ENCODE measurements at regions not wholly inside any gene's neighbourhood (a gene's known extent, or its start where the extent isn't known, plus 50 kb on each side); places are given as distances from the start of the nearest gene placed in this dataset.
"Not testable (repeated sequence)": the region's sequence is repeated elsewhere in the genome, so short reads cannot be mapped to it uniquely, and the experiment has no call there.

DNA sequence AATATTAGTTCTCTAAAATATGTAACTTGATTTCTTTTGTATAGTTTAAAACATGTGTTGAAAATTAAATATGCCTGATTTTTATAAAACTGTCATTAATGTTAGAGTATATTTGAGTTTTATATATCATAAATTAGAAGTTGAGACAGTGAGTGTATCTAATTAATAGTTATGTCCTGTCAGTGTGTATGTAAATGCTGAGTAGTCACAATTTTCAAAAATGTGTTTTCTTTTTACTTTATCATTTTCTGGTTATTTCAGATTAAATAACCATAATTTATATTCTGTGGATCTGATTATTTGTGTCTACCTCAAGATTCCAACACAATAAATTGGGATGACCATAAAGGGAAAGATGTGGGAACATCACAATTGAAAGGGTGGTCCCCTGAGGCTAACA is 82.7 kb upstream of the CXXC4 start:
- no peak overlapping the region for H2AFZ ChIP-seq
- no peaks in the 10 kb centered on the region for H3F3A ChIP-seq (replicated peaks; ENCODE audit: low read depth)
- Mint-ChIP-seq H3K4me1 (no peaks in the 10 kb centered on the region), H3K36me3 (ENCODE audit: low read depth) (no peaks in the 10 kb centered on the region), H3K27ac (no peak overlapping the region), H3K4me3 (no peak overlapping the region), H3K9me3 (no peaks in the 10 kb centered on the region), H3K27me3 (ENCODE audit: insufficient read depth, low read depth, poor library complexity) (no peaks in the 10 kb centered on the region)
- no peak overlapping the region for H3K27ac ChIP-seq (ENCODE audit: low read depth)
- H3K27me3 ChIP-seq (ENCODE audit: insufficient read depth) = no peaks in the 10 kb centered on the region
- H3K4me1 ChIP-seq (ENCODE audit: insufficient read depth) = no peaks in the 10 kb centered on the region
- TF ChIP-seq, protein P1, sequence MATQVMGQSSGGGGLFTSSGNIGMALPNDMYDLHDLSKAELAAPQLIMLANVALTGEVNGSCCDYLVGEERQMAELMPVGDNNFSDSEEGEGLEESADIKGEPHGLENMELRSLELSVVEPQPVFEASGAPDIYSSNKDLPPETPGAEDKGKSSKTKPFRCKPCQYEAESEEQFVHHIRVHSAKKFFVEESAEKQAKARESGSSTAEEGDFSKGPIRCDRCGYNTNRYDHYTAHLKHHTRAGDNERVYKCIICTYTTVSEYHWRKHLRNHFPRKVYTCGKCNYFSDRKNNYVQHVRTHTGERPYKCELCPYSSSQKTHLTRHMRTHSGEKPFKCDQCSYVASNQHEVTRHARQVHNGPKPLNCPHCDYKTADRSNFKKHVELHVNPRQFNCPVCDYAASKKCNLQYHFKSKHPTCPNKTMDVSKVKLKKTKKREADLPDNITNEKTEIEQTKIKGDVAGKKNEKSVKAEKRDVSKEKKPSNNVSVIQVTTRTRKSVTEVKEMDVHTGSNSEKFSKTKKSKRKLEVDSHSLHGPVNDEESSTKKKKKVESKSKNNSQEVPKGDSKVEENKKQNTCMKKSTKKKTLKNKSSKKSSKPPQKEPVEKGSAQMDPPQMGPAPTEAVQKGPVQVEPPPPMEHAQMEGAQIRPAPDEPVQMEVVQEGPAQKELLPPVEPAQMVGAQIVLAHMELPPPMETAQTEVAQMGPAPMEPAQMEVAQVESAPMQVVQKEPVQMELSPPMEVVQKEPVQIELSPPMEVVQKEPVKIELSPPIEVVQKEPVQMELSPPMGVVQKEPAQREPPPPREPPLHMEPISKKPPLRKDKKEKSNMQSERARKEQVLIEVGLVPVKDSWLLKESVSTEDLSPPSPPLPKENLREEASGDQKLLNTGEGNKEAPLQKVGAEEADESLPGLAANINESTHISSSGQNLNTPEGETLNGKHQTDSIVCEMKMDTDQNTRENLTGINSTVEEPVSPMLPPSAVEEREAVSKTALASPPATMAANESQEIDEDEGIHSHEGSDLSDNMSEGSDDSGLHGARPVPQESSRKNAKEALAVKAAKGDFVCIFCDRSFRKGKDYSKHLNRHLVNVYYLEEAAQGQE (IDR thresholded peaks at IDR 0.05; ENCODE audit: unreplicated experiment) = no peak
- TF ChIP-seq ZNF114 (CRISPR knock-in tag; IDR thresholded peaks at IDR 0.05) (no peak), NANOG (IDR thresholded peaks at IDR 0.05; ENCODE audit: borderline replicate concordance) (no peak), ZNF331 (CRISPR knock-in tag; IDR thresholded peaks at IDR 0.05; ENCODE audit: low read depth) (no peak), EZH2 (IDR thresholded peaks at IDR 0.05; ENCODE audit: low read depth, unreplicated experiment) (no peak)
- TF ChIP-seq, protein P2, sequence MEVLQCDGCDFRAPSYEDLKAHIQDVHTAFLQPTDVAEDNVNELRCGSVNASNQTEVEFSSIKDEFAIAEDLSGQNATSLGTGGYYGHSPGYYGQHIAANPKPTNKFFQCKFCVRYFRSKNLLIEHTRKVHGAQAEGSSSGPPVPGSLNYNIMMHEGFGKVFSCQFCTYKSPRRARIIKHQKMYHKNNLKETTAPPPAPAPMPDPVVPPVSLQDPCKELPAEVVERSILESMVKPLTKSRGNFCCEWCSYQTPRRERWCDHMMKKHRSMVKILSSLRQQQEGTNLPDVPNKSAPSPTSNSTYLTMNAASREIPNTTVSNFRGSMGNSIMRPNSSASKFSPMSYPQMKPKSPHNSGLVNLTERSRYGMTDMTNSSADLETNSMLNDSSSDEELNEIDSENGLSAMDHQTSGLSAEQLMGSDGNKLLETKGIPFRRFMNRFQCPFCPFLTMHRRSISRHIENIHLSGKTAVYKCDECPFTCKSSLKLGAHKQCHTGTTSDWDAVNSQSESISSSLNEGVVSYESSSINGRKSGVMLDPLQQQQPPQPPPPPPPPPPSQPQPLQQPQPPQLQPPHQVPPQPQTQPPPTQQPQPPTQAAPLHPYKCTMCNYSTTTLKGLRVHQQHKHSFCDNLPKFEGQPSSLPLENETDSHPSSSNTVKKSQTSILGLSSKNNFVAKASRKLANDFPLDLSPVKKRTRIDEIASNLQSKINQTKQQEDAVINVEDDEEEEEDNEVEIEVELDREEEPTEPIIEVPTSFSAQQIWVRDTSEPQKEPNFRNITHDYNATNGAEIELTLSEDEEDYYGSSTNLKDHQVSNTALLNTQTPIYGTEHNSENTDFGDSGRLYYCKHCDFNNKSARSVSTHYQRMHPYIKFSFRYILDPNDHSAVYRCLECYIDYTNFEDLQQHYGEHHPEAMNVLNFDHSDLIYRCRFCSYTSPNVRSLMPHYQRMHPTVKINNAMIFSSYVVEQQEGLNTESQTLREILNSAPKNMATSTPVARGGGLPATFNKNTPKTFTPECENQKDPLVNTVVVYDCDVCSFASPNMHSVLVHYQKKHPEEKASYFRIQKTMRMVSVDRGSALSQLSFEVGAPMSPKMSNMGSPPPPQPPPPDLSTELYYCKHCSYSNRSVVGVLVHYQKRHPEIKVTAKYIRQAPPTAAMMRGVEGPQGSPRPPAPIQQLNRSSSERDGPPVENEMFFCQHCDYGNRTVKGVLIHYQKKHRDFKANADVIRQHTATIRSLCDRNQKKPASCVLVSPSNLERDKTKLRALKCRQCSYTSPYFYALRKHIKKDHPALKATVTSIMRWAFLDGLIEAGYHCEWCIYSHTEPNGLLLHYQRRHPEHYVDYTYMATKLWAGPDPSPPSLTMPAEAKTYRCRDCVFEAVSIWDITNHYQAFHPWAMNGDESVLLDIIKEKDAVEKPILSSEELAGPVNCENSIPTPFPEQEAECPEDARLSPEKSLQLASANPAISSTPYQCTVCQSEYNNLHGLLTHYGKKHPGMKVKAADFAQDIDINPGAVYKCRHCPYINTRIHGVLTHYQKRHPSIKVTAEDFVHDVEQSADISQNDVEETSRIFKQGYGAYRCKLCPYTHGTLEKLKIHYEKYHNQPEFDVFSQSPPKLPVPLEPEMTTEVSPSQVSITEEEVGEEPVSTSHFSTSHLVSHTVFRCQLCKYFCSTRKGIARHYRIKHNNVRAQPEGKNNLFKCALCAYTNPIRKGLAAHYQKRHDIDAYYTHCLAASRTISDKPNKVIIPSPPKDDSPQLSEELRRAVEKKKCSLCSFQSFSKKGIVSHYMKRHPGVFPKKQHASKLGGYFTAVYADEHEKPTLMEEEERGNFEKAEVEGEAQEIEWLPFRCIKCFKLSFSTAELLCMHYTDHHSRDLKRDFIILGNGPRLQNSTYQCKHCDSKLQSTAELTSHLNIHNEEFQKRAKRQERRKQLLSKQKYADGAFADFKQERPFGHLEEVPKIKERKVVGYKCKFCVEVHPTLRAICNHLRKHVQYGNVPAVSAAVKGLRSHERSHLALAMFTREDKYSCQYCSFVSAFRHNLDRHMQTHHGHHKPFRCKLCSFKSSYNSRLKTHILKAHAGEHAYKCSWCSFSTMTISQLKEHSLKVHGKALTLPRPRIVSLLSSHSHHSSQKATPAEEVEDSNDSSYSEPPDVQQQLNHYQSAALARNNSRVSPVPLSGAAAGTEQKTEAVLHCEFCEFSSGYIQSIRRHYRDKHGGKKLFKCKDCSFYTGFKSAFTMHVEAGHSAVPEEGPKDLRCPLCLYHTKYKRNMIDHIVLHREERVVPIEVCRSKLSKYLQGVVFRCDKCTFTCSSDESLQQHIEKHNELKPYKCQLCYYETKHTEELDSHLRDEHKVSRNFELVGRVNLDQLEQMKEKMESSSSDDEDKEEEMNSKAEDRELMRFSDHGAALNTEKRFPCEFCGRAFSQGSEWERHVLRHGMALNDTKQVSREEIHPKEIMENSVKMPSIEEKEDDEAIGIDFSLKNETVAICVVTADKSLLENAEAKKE (CRISPR knock-in tag; IDR thresholded peaks at IDR 0.05) = no peak
- TF ChIP-seq, protein P3, sequence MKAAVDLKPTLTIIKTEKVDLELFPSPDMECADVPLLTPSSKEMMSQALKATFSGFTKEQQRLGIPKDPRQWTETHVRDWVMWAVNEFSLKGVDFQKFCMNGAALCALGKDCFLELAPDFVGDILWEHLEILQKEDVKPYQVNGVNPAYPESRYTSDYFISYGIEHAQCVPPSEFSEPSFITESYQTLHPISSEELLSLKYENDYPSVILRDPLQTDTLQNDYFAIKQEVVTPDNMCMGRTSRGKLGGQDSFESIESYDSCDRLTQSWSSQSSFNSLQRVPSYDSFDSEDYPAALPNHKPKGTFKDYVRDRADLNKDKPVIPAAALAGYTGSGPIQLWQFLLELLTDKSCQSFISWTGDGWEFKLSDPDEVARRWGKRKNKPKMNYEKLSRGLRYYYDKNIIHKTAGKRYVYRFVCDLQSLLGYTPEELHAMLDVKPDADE (IDR thresholded peaks at IDR 0.05) = no peak
- H3K79me2 ChIP-seq (replicated peaks; ENCODE audit: insufficient read depth) = no peaks in the 10 kb centered on the region
- no peak for ATAC-seq
- H4K20me1 ChIP-seq (replicated peaks; ENCODE audit: insufficient read depth) = no peaks in the 10 kb centered on the region
- no peak overlapping the region for H3K4me3 ChIP-seq
- H3K36me3 ChIP-seq (ENCODE audit: insufficient read depth) = no peaks in the 10 kb centered on the region
- no peak overlapping the region for H3K4me2 ChIP-seq
- no peak for DNase-seq (ENCODE audit: low spot score)
- H3K9me2 ChIP-seq (ENCODE audit: insufficient read depth) = peaks cover 4% of the 10 kb centered on the region; the same call in 1 of the 2 replicates

DNA sequence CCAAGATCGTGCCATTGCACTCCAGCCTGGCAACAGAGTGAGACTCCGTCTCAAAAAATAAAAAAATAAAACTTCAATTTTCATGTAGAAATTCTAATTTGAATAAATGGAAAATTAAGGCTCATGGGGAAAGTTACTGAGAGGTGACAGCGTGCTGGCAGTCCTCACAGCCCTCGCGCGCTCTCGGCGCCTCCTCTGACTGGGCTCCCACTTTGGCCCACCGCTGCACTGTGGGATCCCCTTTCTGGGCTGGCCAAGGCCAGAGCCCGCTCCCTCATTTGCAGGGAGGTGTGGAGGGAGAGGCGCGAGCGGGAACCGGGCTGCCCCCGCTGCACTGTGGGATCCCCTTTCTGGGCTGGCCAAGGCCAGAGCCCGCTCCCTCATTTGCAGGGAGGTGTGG is 86.8 kb upstream of the CXXC4 start:
- not testable (repeated sequence) for H3K36me3 ChIP-seq (ENCODE audit: insufficient read depth); H3K79me2 ChIP-seq (replicated peaks; ENCODE audit: insufficient read depth); H3K36me3 Mint-ChIP-seq (ENCODE audit: low read depth); H2AFZ ChIP-seq; H3K4me2 ChIP-seq; H3K27ac Mint-ChIP-seq; H4K20me1 ChIP-seq (replicated peaks; ENCODE audit: insufficient read depth); H3K27me3 ChIP-seq (ENCODE audit: insufficient read depth); H3K4me1 Mint-ChIP-seq; H3K4me3 Mint-ChIP-seq; H3K9me2 ChIP-seq (ENCODE audit: insufficient read depth); ATAC-seq; H3K4me1 ChIP-seq (ENCODE audit: insufficient read depth); H3K9me3 Mint-ChIP-seq; H3F3A ChIP-seq (replicated peaks; ENCODE audit: low read depth); DNase-seq (ENCODE audit: low spot score); H3K27me3 Mint-ChIP-seq (ENCODE audit: insufficient read depth, low read depth, poor library complexity); H3K27ac ChIP-seq (ENCODE audit: low read depth); H3K4me3 ChIP-seq

DNA sequence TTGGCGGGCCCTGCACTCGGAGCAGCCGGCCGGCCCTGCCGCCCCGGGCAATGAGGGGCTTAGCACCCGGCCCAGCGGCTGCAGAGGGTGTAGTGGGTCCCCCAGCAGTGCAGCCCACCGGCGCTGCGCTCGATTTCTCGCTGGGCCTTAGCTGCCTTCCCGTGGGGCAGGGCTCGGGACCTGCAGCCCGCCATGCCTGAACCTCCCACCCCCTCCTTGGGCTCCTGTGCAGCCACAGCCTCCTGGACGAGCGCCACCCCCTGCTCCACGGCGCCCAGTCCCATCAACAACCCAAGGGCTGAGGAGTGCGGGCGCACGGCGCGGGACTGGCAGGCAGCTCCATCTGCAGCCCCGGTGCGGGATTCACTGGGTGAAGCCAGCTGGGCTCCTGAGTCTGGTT is 87.4 kb upstream of the CXXC4 start:
- H3K36me3 ChIP-seq (ENCODE audit: insufficient read depth); ATAC-seq; H3K4me1 Mint-ChIP-seq; H3K9me3 Mint-ChIP-seq; H3K27ac ChIP-seq (ENCODE audit: low read depth); H3K27me3 ChIP-seq (ENCODE audit: insufficient read depth); H3K79me2 ChIP-seq (replicated peaks; ENCODE audit: insufficient read depth); H3K4me2 ChIP-seq; H3K4me3 ChIP-seq; H3K27ac Mint-ChIP-seq; H4K20me1 ChIP-seq (replicated peaks; ENCODE audit: insufficient read depth); DNase-seq (ENCODE audit: low spot score); H3K36me3 Mint-ChIP-seq (ENCODE audit: low read depth); H3K27me3 Mint-ChIP-seq (ENCODE audit: insufficient read depth, low read depth, poor library complexity); H3K4me3 Mint-ChIP-seq; H2AFZ ChIP-seq; H3F3A ChIP-seq (replicated peaks; ENCODE audit: low read depth); H3K9me2 ChIP-seq (ENCODE audit: insufficient read depth); H3K4me1 ChIP-seq (ENCODE audit: insufficient read depth): not testable (repeated sequence)
